NCI-H345 treated with DMSO at 0.1 percent for 48 hours (cell line): ENCODE measurements at regions not wholly inside any gene's neighbourhood (a gene's known extent, or its start where the extent isn't known, plus 50 kb on each side); places are given as distances from the start of the nearest gene placed in this dataset.

Experiments used
- DNase-seq: peaks from one replicate; lab custom pipeline; 2025; ENCODE audit not compliant: unreplicated experiment; lab: John Stamatoyannopoulos, UW

- no peak for DNase-seq
These were observed 297.9 kb downstream of the OTOL1 start for GRCh38 chr3:161794551-161794950.

GRCh38 chr3:161796312-161796711, 299.7 kb downstream of the OTOL1 start:
- DNase-seq: no peak

GRCh38 chr3:161796780-161797179, 300.2 kb downstream of the OTOL1 start:
- no peak for DNase-seq

- no peak for DNase-seq
These were observed 301.4 kb downstream of the OTOL1 start for GRCh38 chr3:161798016-161798415.

- no peak for DNase-seq
These were observed 304.5 kb downstream of the OTOL1 start for GRCh38 chr3:161800985-161801559.

- no peak for DNase-seq
These were observed 321.5 kb downstream of the OTOL1 start for GRCh38 chr3:161818106-161818505.

GRCh38 chr3:161821591-161821990, 325.0 kb downstream of the OTOL1 start:
- no peak for DNase-seq

GRCh38 chr3:161822291-161822690, 325.7 kb downstream of the OTOL1 start:
- no peak for DNase-seq

- no peak for DNase-seq
These were observed 327.3 kb downstream of the OTOL1 start for GRCh38 chr3:161823910-161824309.

- no peak for DNase-seq
These were observed 341.4 kb downstream of the OTOL1 start for GRCh38 chr3:161838021-161838420.

GRCh38 chr3:161848376-161848775, 351.8 kb downstream of the OTOL1 start:
- no peak for DNase-seq

GRCh38 chr3:161851941-161852566, 355.4 kb downstream of the OTOL1 start:
- no peak for DNase-seq

- DNase-seq: no peak
These were observed 356.1 kb downstream of the OTOL1 start for GRCh38 chr3:161852744-161853143.

- DNase-seq: no peak
These were observed 357.7 kb downstream of the OTOL1 start for GRCh38 chr3:161854232-161854771.

GRCh38 chr3:161859057-161859456, 362.4 kb downstream of the OTOL1 start:
- DNase-seq: no peak

- no peak for DNase-seq
These were observed 363.4 kb downstream of the OTOL1 start for GRCh38 chr3:161859865-161860450.

- no peak for DNase-seq
These were observed 367.2 kb downstream of the OTOL1 start for GRCh38 chr3:161863775-161864174.

GRCh38 chr3:161866176-161866575, 369.6 kb downstream of the OTOL1 start:
- DNase-seq: no peak

- DNase-seq: no peak
These were observed 378.9 kb downstream of the OTOL1 start for GRCh38 chr3:161875483-161875882.

- DNase-seq: no peak
These were observed 382.9 kb downstream of the OTOL1 start for GRCh38 chr3:161879470-161879869.

GRCh38 chr3:161884830-161885229, 388.2 kb downstream of the OTOL1 start:
- DNase-seq: no peak

GRCh38 chr3:161890147-161890625, 393.6 kb downstream of the OTOL1 start:
- no peak for DNase-seq
